Stimulated activated naive CD8-positive, alpha-beta T cell treated with anti-CD3 and anti-CD28 coated beads, Interleukin-15, Interleukin-2, amounts not matched to agents 100 U/mL and 50 U/mL, for 24 hours (primary cell): ENCODE measurements at regions not wholly inside any gene's neighbourhood (a gene's known extent, or its start where the extent isn't known, plus 50 kb on each side); places are given as distances from the start of the nearest gene placed in this dataset.

Experiments used
- ATAC-seq: fragments of 150-1000 bp; cut with Tn5 transposase; one replicate; pipeline ENCODE4 v1.10.0; 2021
- DNase-seq: peaks from one replicate; pipeline ENCODE4 v3.0.0; 2021

GRCh38 chrX:4240541-4241194 is 527.2 kb upstream of the PRKX start:
- DNase-seq (no peak), ATAC-seq (peak; percentile 65)

- no peak for DNase-seq
- peak; percentile 19 for ATAC-seq
Measured at GRCh38 chrX:4239650-4240540, 526.4 kb upstream of the PRKX start.

GRCh38 chrX:4238916-4239315 is 525.5 kb upstream of the PRKX start:
- DNase-seq, result no peak
- ATAC-seq, result no peak

- ATAC-seq (no peak), DNase-seq (no peak)
Measured at GRCh38 chrX:4225086-4225485, 511.6 kb upstream of the PRKX start.

GRCh38 chrX:4206941-4207340 is 493.5 kb upstream of the PRKX start:
- no peak for DNase-seq

GRCh38 chrX:4197971-4198370 is 484.5 kb upstream of the PRKX start:
- ATAC-seq (no peak), DNase-seq (no peak)

More at GRCh38 chrX:4206941-4207340, 493.5 kb upstream of the PRKX start:
- ATAC-seq, result no peak

- no peak for ATAC-seq
- no peak for DNase-seq
Measured at GRCh38 chrX:4193500-4194155, 480.2 kb upstream of the PRKX start.

- DNase-seq (no peak), ATAC-seq (no peak)
Measured at GRCh38 chrX:4186331-4186730, 472.9 kb upstream of the PRKX start.

- no peak for DNase-seq
- no peak for ATAC-seq
Measured at GRCh38 chrX:4185086-4185485, 471.6 kb upstream of the PRKX start.

- DNase-seq (no peak), ATAC-seq (no peak)
Measured at GRCh38 chrX:4182408-4182806, 469.0 kb upstream of the PRKX start.

GRCh38 chrX:4181782-4182407 is 468.4 kb upstream of the PRKX start:
- ATAC-seq (no peak), DNase-seq (no peak)

GRCh38 chrX:4179031-4179430 is 465.6 kb upstream of the PRKX start:
- DNase-seq (no peak), ATAC-seq (no peak)

- DNase-seq, result no peak
- no peak for ATAC-seq
Measured at GRCh38 chrX:4175221-4175620, 461.8 kb upstream of the PRKX start.

GRCh38 chrX:4173743-4174142 is 460.3 kb upstream of the PRKX start:
- no peak for DNase-seq
- ATAC-seq, result no peak

GRCh38 chrX:4151798-4152197 is 438.3 kb upstream of the PRKX start:
- ATAC-seq, result no peak
- DNase-seq, result no peak

GRCh38 chrX:4150259-4150658 is 436.8 kb upstream of the PRKX start:
- no peak for ATAC-seq
- no peak for DNase-seq

- DNase-seq (no peak), ATAC-seq (no peak)
Measured at GRCh38 chrX:4129626-4130025, 416.2 kb upstream of the PRKX start.

- ATAC-seq, result no peak
- no peak for DNase-seq
Measured at GRCh38 chrX:4118666-4119530, 405.4 kb upstream of the PRKX start.

GRCh38 chrX:4110964-4111363 is 397.5 kb upstream of the PRKX start:
- DNase-seq (no peak), ATAC-seq (no peak)

- ATAC-seq, result no peak
- DNase-seq, result no peak
Measured at GRCh38 chrX:4094926-4095325, 381.5 kb upstream of the PRKX start.

GRCh38 chrX:4091046-4091760 is 377.8 kb upstream of the PRKX start:
- DNase-seq, result no peak
- ATAC-seq, result no peak
